ENCODE measurements at regions not wholly inside any gene's neighbourhood (a gene's known extent, or its start where the extent isn't known, plus 50 kb on each side); places are given as distances from the start of the nearest gene placed in this dataset.

DNA sequence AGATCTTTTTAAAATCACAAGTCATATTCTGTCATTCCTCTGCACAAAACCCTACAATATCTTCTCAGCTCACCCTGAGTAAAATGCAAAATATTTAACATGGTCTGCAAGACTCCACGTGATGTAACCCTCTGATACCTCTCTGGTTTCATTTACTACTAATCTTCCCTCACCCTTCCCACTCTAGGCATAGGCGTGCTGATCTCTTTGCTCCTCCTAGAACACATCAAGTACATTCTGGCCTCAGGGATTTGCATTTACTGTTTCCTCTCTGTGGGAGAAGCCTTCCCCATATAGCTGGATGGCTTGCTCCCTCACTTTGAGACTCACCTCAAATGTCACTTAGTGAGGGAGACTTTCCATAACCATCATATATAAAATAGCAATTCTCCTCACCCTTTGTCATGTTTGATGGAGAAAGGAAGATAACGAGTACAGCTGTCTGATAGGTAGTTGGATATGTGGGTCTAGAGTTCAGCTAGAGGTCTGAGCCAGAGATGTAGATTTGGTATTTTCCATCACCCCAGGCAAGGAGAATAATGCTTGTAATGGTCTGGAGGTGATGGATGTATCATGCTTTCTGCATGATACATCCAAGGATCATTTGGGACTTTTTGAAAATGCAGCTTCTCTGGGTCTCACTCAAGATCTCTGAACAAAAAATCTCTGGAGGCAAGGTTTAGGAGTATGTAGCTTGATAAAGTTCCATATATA, 123.9 kb upstream of the VAMP7 start:
- Histone ChIP-seq H3K36me3 (ENCODE audit: insufficient read depth, low read length) (no peaks in the 10 kb centered on the region), H3F3A (ENCODE audit: insufficient read depth, low read length, poor library complexity, severe bottlenecking) (no peaks in the 10 kb centered on the region), H4K20me1 (ENCODE audit: insufficient read depth) (no peaks in the 10 kb centered on the region), H2AFZ (ENCODE audit: low read depth, low read length) (no peak overlapping the region), H3K27me3 (ENCODE audit: insufficient read depth, low read depth, low read length) (no peaks in the 10 kb centered on the region), H3K27ac (ENCODE audit: low read length) (no peak overlapping the region), H3K9me2 (ENCODE audit: insufficient read depth, low read length) (no peaks in the 10 kb centered on the region), H3K79me2 (replicated peaks; ENCODE audit: insufficient read depth, low read length) (no peaks in the 10 kb centered on the region), H3K9me3 (ENCODE audit: low read length) (no peaks in the 10 kb centered on the region), H3K4me3 (ENCODE audit: low read length) (no peak overlapping the region), H3K9ac (ENCODE audit: low read length) (no peak overlapping the region), H3K4me2 (ENCODE audit: low read length) (no peak overlapping the region)
- TF ChIP-seq TAF1 (IDR thresholded peaks at IDR 0.05; ENCODE audit: low read depth) (no peak), RAD21 (conservative IDR thresholded peaks at IDR 0.05) (no peak), POLR2AphosphoS5 (IDR thresholded peaks at IDR 0.05) (no peak), SMC3 (conservative IDR thresholded peaks at IDR 0.05; ENCODE audit: poor library complexity) (no peak)
- TF ChIP-seq, protein P1, sequence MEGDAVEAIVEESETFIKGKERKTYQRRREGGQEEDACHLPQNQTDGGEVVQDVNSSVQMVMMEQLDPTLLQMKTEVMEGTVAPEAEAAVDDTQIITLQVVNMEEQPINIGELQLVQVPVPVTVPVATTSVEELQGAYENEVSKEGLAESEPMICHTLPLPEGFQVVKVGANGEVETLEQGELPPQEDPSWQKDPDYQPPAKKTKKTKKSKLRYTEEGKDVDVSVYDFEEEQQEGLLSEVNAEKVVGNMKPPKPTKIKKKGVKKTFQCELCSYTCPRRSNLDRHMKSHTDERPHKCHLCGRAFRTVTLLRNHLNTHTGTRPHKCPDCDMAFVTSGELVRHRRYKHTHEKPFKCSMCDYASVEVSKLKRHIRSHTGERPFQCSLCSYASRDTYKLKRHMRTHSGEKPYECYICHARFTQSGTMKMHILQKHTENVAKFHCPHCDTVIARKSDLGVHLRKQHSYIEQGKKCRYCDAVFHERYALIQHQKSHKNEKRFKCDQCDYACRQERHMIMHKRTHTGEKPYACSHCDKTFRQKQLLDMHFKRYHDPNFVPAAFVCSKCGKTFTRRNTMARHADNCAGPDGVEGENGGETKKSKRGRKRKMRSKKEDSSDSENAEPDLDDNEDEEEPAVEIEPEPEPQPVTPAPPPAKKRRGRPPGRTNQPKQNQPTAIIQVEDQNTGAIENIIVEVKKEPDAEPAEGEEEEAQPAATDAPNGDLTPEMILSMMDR (IDR thresholded peaks at IDR 0.05; ENCODE audit: poor library complexity, severe bottlenecking) = no peak

DNA sequence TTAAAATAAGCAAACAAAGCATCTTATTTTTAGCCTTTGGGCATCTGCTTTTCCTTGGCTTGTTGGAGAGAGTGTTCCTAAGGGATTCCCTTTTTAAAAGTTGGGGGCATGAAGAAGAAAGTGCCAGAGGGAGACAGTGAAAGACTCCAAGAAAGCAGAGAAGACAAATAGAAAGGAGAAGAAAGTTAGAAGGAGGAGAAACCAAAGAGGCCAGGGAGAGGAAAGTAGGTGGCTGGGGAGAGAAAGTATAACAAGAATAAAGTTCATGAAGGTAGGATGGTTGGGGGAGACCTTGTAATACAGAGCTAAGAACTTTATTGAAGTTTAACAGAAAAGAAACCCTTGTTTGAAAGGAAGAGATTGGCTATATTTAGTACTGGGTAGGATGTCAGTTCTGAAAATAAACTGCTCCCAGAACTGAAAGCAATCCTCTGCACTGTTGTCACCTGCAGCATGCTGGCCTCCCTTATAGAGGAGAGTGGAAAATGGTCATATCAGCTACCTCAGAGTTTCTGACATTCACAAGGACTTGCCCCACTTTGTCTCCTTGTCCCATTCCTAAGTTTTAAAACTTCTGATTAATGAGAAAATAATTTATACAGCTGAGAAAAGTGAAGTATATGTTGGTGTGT, 125.3 kb upstream of the VAMP7 start:
- TF ChIP-seq, protein P1 (IDR thresholded peaks at IDR 0.05; ENCODE audit: poor library complexity, severe bottlenecking) = no peak
- no peak for TF ChIP-seq RAD21 (conservative IDR thresholded peaks at IDR 0.05)
- TF ChIP-seq SMC3 (conservative IDR thresholded peaks at IDR 0.05; ENCODE audit: poor library complexity) = no peak
- no peak for TF ChIP-seq MXI1 (conservative IDR thresholded peaks at IDR 0.05; ENCODE audit: poor library complexity, severe bottlenecking)
- no peak for TF ChIP-seq TAF1 (IDR thresholded peaks at IDR 0.05; ENCODE audit: low read depth)
- no peaks in the 10 kb centered on the region for H3K79me2 ChIP-seq (replicated peaks; ENCODE audit: insufficient read depth, low read length)
- no peaks in the 10 kb centered on the region for H3K36me3 ChIP-seq (ENCODE audit: insufficient read depth, low read length)
- no peaks in the 10 kb centered on the region for H4K20me1 ChIP-seq (ENCODE audit: insufficient read depth)
- H3K27me3 ChIP-seq (ENCODE audit: insufficient read depth, low read depth, low read length) = no peaks in the 10 kb centered on the region
- H3K9me2 ChIP-seq (ENCODE audit: insufficient read depth, low read length) = no peaks in the 10 kb centered on the region
- H3K9ac ChIP-seq (ENCODE audit: low read length) = no peak overlapping the region
- no peak overlapping the region for H3K4me2 ChIP-seq (ENCODE audit: low read length)
- H3K27ac ChIP-seq (ENCODE audit: low read length) = no peak overlapping the region
- H3K9me3 ChIP-seq (ENCODE audit: low read length) = no peaks in the 10 kb centered on the region
- H3F3A ChIP-seq (ENCODE audit: insufficient read depth, low read length, poor library complexity, severe bottlenecking) = no peaks in the 10 kb centered on the region
- no peak overlapping the region for H3K4me3 ChIP-seq (ENCODE audit: low read length)
- H2AFZ ChIP-seq (ENCODE audit: low read depth, low read length) = no peak overlapping the region

DNA sequence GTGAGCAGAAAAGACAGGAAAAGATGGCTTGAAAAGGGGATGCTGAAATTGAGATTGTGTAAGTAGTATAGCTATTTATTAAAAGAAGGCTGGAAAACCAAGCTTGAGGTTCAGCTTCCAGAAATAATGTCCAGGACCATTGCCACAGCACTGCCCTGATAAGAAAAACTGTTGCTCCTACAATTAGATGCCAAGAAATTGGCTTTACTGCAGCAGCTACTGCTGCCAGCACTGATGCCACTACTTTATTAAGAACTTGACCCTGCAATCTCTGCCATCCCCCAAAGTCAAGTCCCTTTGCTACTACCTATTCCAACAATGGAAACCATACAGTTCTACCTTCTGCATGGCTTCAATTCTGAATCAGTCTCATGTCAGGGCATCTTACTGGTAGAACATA, 130.0 kb upstream of the VAMP7 start:
- Histone ChIP-seq H3K9me2 (ENCODE audit: insufficient read depth, low read length) (no peaks in the 10 kb centered on the region), H3F3A (ENCODE audit: insufficient read depth, low read length, poor library complexity, severe bottlenecking) (no peaks in the 10 kb centered on the region), H3K4me3 (ENCODE audit: low read length) (no peak overlapping the region), H3K27ac (ENCODE audit: low read length) (no peak overlapping the region), H3K27me3 (ENCODE audit: insufficient read depth, low read depth, low read length) (no peaks in the 10 kb centered on the region), H3K4me2 (ENCODE audit: low read length) (no peak overlapping the region), H2AFZ (ENCODE audit: low read depth, low read length) (no peak overlapping the region), H4K20me1 (ENCODE audit: insufficient read depth) (no peaks in the 10 kb centered on the region), H3K9me3 (ENCODE audit: low read length) (no peaks in the 10 kb centered on the region), H3K36me3 (ENCODE audit: insufficient read depth, low read length) (no peaks in the 10 kb centered on the region), H3K79me2 (replicated peaks; ENCODE audit: insufficient read depth, low read length) (no peaks in the 10 kb centered on the region), H3K9ac (ENCODE audit: low read length) (no peak overlapping the region)
- TF ChIP-seq MXI1 (conservative IDR thresholded peaks at IDR 0.05; ENCODE audit: poor library complexity, severe bottlenecking) (no peak), EP300 (conservative IDR thresholded peaks at IDR 0.05; ENCODE audit: poor library complexity, severe bottlenecking) (no peak), RAD21 (conservative IDR thresholded peaks at IDR 0.05) (no peak), TAF1 (IDR thresholded peaks at IDR 0.05; ENCODE audit: low read depth) (no peak), EZH2 (IDR thresholded peaks at IDR 0.05; ENCODE audit: borderline replicate concordance, insufficient read depth, low read length, poor library complexity, severe bottlenecking) (no peak), SMC3 (conservative IDR thresholded peaks at IDR 0.05; ENCODE audit: poor library complexity) (no peak)
- TF ChIP-seq, protein P2, sequence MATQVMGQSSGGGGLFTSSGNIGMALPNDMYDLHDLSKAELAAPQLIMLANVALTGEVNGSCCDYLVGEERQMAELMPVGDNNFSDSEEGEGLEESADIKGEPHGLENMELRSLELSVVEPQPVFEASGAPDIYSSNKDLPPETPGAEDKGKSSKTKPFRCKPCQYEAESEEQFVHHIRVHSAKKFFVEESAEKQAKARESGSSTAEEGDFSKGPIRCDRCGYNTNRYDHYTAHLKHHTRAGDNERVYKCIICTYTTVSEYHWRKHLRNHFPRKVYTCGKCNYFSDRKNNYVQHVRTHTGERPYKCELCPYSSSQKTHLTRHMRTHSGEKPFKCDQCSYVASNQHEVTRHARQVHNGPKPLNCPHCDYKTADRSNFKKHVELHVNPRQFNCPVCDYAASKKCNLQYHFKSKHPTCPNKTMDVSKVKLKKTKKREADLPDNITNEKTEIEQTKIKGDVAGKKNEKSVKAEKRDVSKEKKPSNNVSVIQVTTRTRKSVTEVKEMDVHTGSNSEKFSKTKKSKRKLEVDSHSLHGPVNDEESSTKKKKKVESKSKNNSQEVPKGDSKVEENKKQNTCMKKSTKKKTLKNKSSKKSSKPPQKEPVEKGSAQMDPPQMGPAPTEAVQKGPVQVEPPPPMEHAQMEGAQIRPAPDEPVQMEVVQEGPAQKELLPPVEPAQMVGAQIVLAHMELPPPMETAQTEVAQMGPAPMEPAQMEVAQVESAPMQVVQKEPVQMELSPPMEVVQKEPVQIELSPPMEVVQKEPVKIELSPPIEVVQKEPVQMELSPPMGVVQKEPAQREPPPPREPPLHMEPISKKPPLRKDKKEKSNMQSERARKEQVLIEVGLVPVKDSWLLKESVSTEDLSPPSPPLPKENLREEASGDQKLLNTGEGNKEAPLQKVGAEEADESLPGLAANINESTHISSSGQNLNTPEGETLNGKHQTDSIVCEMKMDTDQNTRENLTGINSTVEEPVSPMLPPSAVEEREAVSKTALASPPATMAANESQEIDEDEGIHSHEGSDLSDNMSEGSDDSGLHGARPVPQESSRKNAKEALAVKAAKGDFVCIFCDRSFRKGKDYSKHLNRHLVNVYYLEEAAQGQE (IDR thresholded peaks at IDR 0.05; ENCODE audit: borderline replicate concordance) = no peak
- TF ChIP-seq, protein P1 (IDR thresholded peaks at IDR 0.05; ENCODE audit: poor library complexity, severe bottlenecking) = no peak
